Choroid plexus epithelial cell (primary cell): ENCODE measurements at regions not wholly inside any gene's neighbourhood (a gene's known extent, or its start where the extent isn't known, plus 50 kb on each side); places are given as distances from the start of the nearest gene placed in this dataset.

Source experiments
- DNase-seq: peaks from one replicate; pipeline ENCODE4 v3.0.0-alpha.2; 2010; ENCODE audit warnings: low read depth
- H3K4me3 ChIP-seq: 2 replicates; pipeline ENCODE4 v1.5.1; 2011; ENCODE audit warnings: low read depth, mild to moderate bottlenecking, control low read depth, low read length, moderate library complexity
- CTCF ChIP-seq: conservative IDR thresholded peaks from 2 replicates; pipeline ENCODE4 v1.5.1; 2011; ENCODE audit warnings: low read depth, mild to moderate bottlenecking, control low read depth, inconsistent platforms, low read length, moderate library complexity

GRCh38 chr5:174910245-174910737, 185.9 kb downstream of the MSX2 start:
- H3K4me3 ChIP-seq = no peak overlapping the region
- DNase-seq = peak; percentile 57
- TF ChIP-seq CTCF = peak; percentile 90

GRCh38 chr5:174903172-174903732, 178.9 kb downstream of the MSX2 start:
- H3K4me3 ChIP-seq = no peak overlapping the region
- TF ChIP-seq CTCF = no peak
- DNase-seq = no peak

- no peak for TF ChIP-seq CTCF
- DNase-seq = no peak
- no peak overlapping the region for H3K4me3 ChIP-seq
These were observed 177.0 kb downstream of the MSX2 start for GRCh38 chr5:174901336-174901735.

- no peak for DNase-seq
- TF ChIP-seq CTCF = no peak
These were observed 176.0 kb downstream of the MSX2 start for GRCh38 chr5:174900240-174900865.

GRCh38 chr5:174897281-174897950, 173.0 kb downstream of the MSX2 start:
- no peak for DNase-seq
- no peak for TF ChIP-seq CTCF
- H3K4me3 ChIP-seq = no peak overlapping the region

More at GRCh38 chr5:174900240-174900865, 176.0 kb downstream of the MSX2 start:
- H3K4me3 ChIP-seq = no peak overlapping the region

GRCh38 chr5:174895360-174895759, 171.0 kb downstream of the MSX2 start:
- no peak for TF ChIP-seq CTCF
- no peak for DNase-seq

More at GRCh38 chr5:174895360-174895759, 171.0 kb downstream of the MSX2 start:
- H3K4me3 ChIP-seq = no peak overlapping the region
